NT2/D1 (cell line): ENCODE measurements at regions not wholly inside any gene's neighbourhood (a gene's known extent, or its start where the extent isn't known, plus 50 kb on each side); places are given as distances from the start of the nearest gene placed in this dataset.

Source experiments
- SUZ12 ChIP-seq: IDR thresholded peaks from 2 replicates; pipeline ENCODE4 v1.6.1; 2011; ENCODE audit not compliant: insufficient read length, insufficient read depth; ENCODE audit errors: extremely low read depth
- YY1 ChIP-seq: IDR thresholded peaks from 2 replicates; pipeline ENCODE4 v1.6.1; 2011; ENCODE audit not compliant: insufficient read length, insufficient read depth
- ZNF274 ChIP-seq: IDR thresholded peaks from 2 replicates; pipeline ENCODE4 v1.6.1; 2011; ENCODE audit warnings: mild to moderate bottlenecking, low read depth, low read length

- no peak for TF ChIP-seq ZNF274
- TF ChIP-seq YY1: no peak
- TF ChIP-seq SUZ12: no peak
Measured at GRCh38 chr11:69907611-69908010, 88.4 kb upstream of the FGF3 start.
